ENCODE measurements at regions not wholly inside any gene's neighbourhood (a gene's known extent, or its start where the extent isn't known, plus 50 kb on each side); places are given as distances from the start of the nearest gene placed in this dataset.
"Not testable (repeated sequence)": the region's sequence is repeated elsewhere in the genome, so short reads cannot be mapped to it uniquely, and the experiment has no call there.

DNA sequence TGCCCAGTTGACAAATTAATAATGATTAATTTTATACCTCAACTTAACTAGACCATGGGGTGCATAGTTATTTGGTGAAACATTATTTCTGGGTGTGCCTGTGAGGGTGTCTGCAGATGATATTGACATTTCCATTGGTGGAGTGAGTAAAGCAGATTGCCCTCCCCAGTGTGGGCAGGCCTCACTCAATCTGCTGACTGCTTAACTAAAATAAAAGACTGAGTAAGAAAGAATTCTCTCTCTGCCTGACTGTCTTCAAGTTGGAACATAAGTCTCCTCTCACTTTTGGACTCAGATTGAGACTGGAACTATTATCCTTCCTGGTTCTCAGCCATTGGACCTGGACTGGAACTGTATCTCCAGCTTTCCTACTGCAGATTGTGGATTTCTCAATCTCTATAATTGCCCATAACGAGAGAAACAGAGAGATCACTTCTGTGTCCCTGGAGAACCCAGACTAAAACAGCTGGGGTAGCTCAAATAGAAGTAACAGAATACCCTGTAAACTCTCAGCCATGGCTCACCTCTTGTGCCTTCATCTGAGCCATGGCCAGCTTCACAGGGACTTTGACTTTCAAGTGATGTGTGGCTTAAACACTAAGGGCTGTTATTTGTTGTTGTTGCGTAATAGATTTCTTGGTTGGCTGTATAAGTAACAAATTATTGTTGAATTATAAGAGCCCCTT lies 575.3 kb upstream of the RAB6C start:
- no peaks in the 10 kb centered on the region for H3K4me1 ChIP-seq (ENCODE audit: control insufficient read depth, insufficient read depth, low read length, poor library complexity, severe bottlenecking)
- no peak overlapping the region for H3K27ac ChIP-seq (ENCODE audit: insufficient read depth, low read length, poor library complexity, severe bottlenecking)
- no peak for ATAC-seq (ENCODE audit: low read depth in 2 of 2)
- no peak overlapping the region for H3K4me3 ChIP-seq (ENCODE audit: low read depth, low read length)
- no peaks in the 10 kb centered on the region for H3K4me1 Mint-ChIP-seq
- H3K9me3 Mint-ChIP-seq, result peaks cover 0 to 8% (median 0%) of the 10 kb centered on the region in 7 donors
- no peak overlapping the region for H3K4me3 Mint-ChIP-seq
- H3K27me3 Mint-ChIP-seq, result no peaks in the 10 kb centered on the region
- H3K36me3 ChIP-seq (ENCODE audit: control insufficient read depth, insufficient read depth, low read length), result no peaks in the 10 kb centered on the region
- DNase-seq, result no peak
- no peaks in the 10 kb centered on the region for H3K27me3 ChIP-seq (ENCODE audit: control insufficient read depth, insufficient read depth, low read length)
- no peak overlapping the region for H3K27ac Mint-ChIP-seq
- H3K9me3 ChIP-seq (ENCODE audit: control insufficient read depth in 2 of 2, low read length in 2 of 2), result no peaks in the 10 kb centered on the region
- H3K36me3 Mint-ChIP-seq, result no peaks in the 10 kb centered on the region

DNA sequence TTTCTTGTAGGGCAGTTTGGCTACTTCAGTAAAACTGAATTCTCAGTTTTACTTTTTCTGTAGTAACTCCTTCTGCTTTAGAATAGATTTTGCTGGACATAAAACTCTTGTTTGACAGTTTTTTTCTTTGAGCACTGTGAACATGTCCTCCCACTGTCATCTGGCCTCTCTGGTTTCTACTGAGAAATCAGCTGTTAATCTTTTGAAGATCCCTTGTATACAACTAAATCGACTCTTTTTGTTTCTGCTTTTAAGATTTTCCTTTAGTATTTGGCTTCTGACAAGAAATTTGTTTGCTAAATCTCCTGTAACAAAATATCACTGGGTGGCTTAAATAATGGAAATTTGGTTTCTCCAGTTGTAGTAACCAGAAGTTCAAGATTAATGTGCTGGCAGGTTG lies 570.9 kb upstream of the RAB6C start:
- no peaks in the 10 kb centered on the region for H3K36me3 ChIP-seq (ENCODE audit: control insufficient read depth, insufficient read depth, low read length)
- Mint-ChIP-seq H3K4me1 (no peaks in the 10 kb centered on the region), H3K9me3 (peaks cover 0 to 11% (median 0%) of the 10 kb centered on the region in 7 donors), H3K27ac (no peak overlapping the region), H3K4me3 (no peak overlapping the region), H3K36me3 (no peaks in the 10 kb centered on the region), H3K27me3 (no peaks in the 10 kb centered on the region)
- H3K4me1 ChIP-seq (ENCODE audit: control insufficient read depth, insufficient read depth, low read length, poor library complexity, severe bottlenecking), result no peaks in the 10 kb centered on the region
- no peak for ATAC-seq (ENCODE audit: low read depth in 2 of 2)
- H3K27me3 ChIP-seq (ENCODE audit: control insufficient read depth, insufficient read depth, low read length), result no peaks in the 10 kb centered on the region
- H3K27ac ChIP-seq (ENCODE audit: insufficient read depth, low read length, poor library complexity, severe bottlenecking), result no peak overlapping the region
- no peak overlapping the region for H3K4me3 ChIP-seq (ENCODE audit: low read depth, low read length)
- no peaks in the 10 kb centered on the region for H3K9me3 ChIP-seq (ENCODE audit: control insufficient read depth in 2 of 2, low read length in 2 of 2)
- DNase-seq, result no peak

DNA sequence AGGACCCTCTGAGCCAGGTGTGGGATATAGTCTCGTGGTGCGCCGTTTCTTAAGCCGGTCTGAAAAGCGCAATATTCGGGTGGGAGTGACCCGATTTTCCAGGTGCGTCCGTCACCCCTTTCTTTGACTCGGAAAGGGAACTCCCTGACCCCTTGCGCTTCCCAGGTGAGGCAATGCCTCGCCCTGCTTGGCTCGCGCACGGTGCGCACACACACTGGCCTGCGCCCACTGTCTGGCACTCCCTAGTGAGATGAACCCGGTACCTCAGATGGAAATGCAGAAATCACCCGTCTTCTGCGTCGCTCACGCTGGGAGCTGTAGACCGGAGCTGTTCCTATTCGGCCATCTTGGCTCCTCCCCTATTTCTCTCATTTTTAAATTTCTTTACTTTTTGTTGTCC lies 562.4 kb upstream of the RAB6C start:
- not testable (repeated sequence) for H3K4me1 Mint-ChIP-seq; ATAC-seq (ENCODE audit: low read depth in 2 of 2); H3K9me3 ChIP-seq (ENCODE audit: control insufficient read depth in 2 of 2, low read length in 2 of 2); H3K27me3 Mint-ChIP-seq; H3K4me3 Mint-ChIP-seq; H3K36me3 Mint-ChIP-seq; H3K27me3 ChIP-seq (ENCODE audit: control insufficient read depth, insufficient read depth, low read length); H3K27ac Mint-ChIP-seq; H3K36me3 ChIP-seq (ENCODE audit: control insufficient read depth, insufficient read depth, low read length); DNase-seq; H3K4me3 ChIP-seq (ENCODE audit: low read depth, low read length); H3K27ac ChIP-seq (ENCODE audit: insufficient read depth, low read length, poor library complexity, severe bottlenecking); H3K4me1 ChIP-seq (ENCODE audit: control insufficient read depth, insufficient read depth, low read length, poor library complexity, severe bottlenecking)
- H3K9me3 Mint-ChIP-seq, result peaks cover 0 to 12% (median 0%) of the 10 kb centered on the region in 7 donors

DNA sequence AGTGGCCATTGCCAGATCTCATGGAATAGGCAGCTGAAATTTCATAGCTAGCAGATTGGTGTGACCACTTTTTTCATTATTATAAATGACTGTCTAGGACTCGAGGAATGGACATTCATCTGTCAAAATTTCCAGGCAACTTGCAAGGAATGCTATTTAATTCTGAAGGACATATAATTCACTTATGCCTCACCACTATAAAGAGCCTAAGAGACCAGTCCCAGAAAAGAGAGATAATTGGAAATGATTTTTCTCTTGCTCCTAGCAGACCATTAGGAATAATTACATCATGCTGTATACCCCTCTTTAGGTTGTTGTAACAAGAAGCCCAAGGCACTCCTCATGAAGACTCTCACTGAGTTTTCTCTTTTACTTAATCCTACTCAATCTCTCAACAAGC lies 557.4 kb upstream of the RAB6C start:
- H3K4me3 ChIP-seq (ENCODE audit: low read depth, low read length), result no peak overlapping the region
- no peaks in the 10 kb centered on the region for H3K27me3 ChIP-seq (ENCODE audit: control insufficient read depth, insufficient read depth, low read length)
- H3K27ac Mint-ChIP-seq, result no peak overlapping the region
- no peak for DNase-seq
- ATAC-seq (ENCODE audit: low read depth in 2 of 2), result no peak
- H3K9me3 ChIP-seq (ENCODE audit: control insufficient read depth in 2 of 2, low read length in 2 of 2), result peaks cover 0 to 2% of the 10 kb centered on the region in 2 experiments
- peaks cover 0 to 17% (median 2%) of the 10 kb centered on the region in 7 donors for H3K9me3 Mint-ChIP-seq
- H3K27me3 Mint-ChIP-seq, result no peaks in the 10 kb centered on the region
- no peaks in the 10 kb centered on the region for H3K4me1 Mint-ChIP-seq
- H3K36me3 Mint-ChIP-seq, result no peaks in the 10 kb centered on the region
- no peaks in the 10 kb centered on the region for H3K4me1 ChIP-seq (ENCODE audit: control insufficient read depth, insufficient read depth, low read length, poor library complexity, severe bottlenecking)
- H3K4me3 Mint-ChIP-seq, result no peak overlapping the region
- H3K36me3 ChIP-seq (ENCODE audit: control insufficient read depth, insufficient read depth, low read length), result no peaks in the 10 kb centered on the region
- H3K27ac ChIP-seq (ENCODE audit: insufficient read depth, low read length, poor library complexity, severe bottlenecking), result no peak overlapping the region

DNA sequence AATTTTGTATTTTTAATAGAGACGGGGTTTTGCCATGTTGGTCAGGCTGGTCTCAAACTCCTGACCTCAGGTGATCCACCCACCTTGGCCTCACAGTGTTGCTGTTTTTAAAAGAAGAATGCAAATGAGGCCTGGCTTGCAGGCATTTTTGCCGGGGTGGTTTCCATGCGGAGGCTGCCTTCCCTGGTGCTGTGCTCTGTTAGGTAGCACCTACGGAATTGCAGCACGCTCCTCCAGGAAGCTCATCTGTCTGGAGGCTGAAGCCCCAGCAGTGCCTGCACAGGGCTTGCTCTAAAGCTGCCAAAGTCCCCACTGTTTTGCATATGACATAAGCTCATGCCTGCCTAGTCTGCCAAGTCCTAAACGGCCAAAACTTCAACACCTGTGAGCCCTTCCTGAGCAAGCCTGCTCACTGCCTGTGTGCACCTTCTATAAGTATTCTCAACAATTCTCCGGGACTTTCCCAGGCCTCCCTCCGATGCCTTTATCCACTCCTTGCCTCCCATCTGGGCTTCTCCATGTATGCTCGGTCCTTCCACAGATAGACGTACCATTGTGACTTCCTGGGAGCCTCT lies 551.3 kb upstream of the RAB6C start:
- Mint-ChIP-seq H3K4me1 (no peaks in the 10 kb centered on the region), H3K27me3 (no peaks in the 10 kb centered on the region), H3K27ac (no peak overlapping the region), H3K9me3 (peaks cover 0 to 10% (median 0%) of the 10 kb centered on the region in 7 donors), H3K4me3 (no peak overlapping the region), H3K36me3 (no peaks in the 10 kb centered on the region)
- no peaks in the 10 kb centered on the region for H3K36me3 ChIP-seq (ENCODE audit: control insufficient read depth, insufficient read depth, low read length)
- H3K9me3 ChIP-seq (ENCODE audit: control insufficient read depth in 2 of 2, low read length in 2 of 2), result no peaks in the 10 kb centered on the region
- no peaks in the 10 kb centered on the region for H3K4me1 ChIP-seq (ENCODE audit: control insufficient read depth, insufficient read depth, low read length, poor library complexity, severe bottlenecking)
- DNase-seq, result no peak
- H3K27ac ChIP-seq (ENCODE audit: insufficient read depth, low read length, poor library complexity, severe bottlenecking), result no peak overlapping the region
- ATAC-seq (ENCODE audit: low read depth in 2 of 2), result no peak
- no peaks in the 10 kb centered on the region for H3K27me3 ChIP-seq (ENCODE audit: control insufficient read depth, insufficient read depth, low read length)
- no peak overlapping the region for H3K4me3 ChIP-seq (ENCODE audit: low read depth, low read length)

DNA sequence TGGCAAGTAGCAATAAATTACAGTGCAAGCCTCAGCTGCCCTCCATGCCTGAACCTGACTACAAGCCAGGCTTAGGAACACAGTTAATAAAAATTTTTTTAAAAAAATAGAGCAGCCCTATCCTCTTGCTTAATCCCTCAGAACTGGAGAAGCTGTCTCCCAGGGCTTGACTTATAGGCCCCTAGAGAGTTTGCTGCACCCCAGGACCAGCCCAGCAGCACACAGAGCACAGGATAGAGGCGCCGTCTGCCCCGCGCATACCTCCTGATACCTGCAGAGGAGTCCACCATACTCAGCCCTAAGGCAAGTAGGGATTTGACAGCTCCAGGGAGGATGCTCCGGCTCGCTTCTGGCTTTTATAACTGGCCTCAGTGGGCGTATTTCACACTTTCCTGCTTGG lies 548.6 kb upstream of the RAB6C start:
- H3K4me3 Mint-ChIP-seq, result no peak overlapping the region
- no peaks in the 10 kb centered on the region for H3K4me1 ChIP-seq (ENCODE audit: control insufficient read depth, insufficient read depth, low read length, poor library complexity, severe bottlenecking)
- no peaks in the 10 kb centered on the region for H3K4me1 Mint-ChIP-seq
- DNase-seq (no peak), ATAC-seq (ENCODE audit: low read depth in 2 of 2) (no peak)
- no peak overlapping the region for H3K27ac ChIP-seq (ENCODE audit: insufficient read depth, low read length, poor library complexity, severe bottlenecking)
- H3K4me3 ChIP-seq (ENCODE audit: low read depth, low read length), result no peak overlapping the region
- peaks cover 0 to 10% (median 0%) of the 10 kb centered on the region in 7 donors for H3K9me3 Mint-ChIP-seq
- no peaks in the 10 kb centered on the region for H3K27me3 ChIP-seq (ENCODE audit: control insufficient read depth, insufficient read depth, low read length)
- no peaks in the 10 kb centered on the region for H3K27me3 Mint-ChIP-seq
- H3K36me3 Mint-ChIP-seq, result no peaks in the 10 kb centered on the region
- no peaks in the 10 kb centered on the region for H3K9me3 ChIP-seq (ENCODE audit: control insufficient read depth in 2 of 2, low read length in 2 of 2)
- H3K27ac Mint-ChIP-seq, result no peak overlapping the region
- H3K36me3 ChIP-seq (ENCODE audit: control insufficient read depth, insufficient read depth, low read length), result no peaks in the 10 kb centered on the region

DNA sequence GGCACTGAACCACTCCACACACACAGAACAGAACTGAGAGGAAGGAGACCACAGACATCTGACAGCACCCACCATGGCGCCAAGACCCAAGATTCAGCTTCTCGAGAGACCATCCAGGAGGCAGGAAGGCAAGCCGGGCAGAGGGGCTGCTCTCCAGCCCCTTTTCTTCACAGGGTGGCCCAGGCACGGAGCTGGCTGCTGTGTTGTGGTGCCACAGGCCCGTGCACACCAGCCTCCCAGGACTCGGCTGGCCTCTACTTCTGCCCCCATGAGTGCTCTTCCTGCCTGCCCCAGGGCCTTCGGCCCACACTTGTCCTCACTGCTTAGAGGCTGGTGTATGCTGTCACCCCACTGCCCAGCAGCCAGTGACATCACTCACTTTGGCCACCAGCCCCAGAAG lies 547.6 kb upstream of the RAB6C start:
- no peak for ATAC-seq (ENCODE audit: low read depth in 2 of 2)
- no peaks in the 10 kb centered on the region for H3K36me3 Mint-ChIP-seq

DNA sequence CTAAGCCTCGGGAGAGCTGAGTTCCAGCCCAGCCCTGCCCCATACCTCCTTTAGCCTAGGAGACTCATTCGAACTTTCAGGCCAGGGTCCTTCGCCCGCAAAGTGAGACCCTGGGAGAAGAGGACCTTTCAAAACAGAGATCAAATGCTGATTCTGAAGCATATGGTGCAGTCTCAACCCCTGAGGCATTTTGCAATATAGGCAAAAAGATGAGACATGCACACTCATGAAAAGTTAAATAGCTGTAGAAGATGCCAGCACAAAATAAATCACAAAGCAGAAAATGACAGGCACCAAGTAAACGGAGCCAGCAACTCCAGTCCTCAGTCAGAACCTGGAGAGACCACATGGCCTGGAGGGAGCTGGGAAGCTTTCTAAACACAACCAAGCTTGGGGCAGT lies 542.7 kb upstream of the RAB6C start:
- H3K4me1 ChIP-seq (ENCODE audit: control insufficient read depth, insufficient read depth, low read length, poor library complexity, severe bottlenecking), result no peaks in the 10 kb centered on the region
- no peak overlapping the region for H3K4me3 ChIP-seq (ENCODE audit: low read depth, low read length)
- no peaks in the 10 kb centered on the region for H3K27me3 Mint-ChIP-seq
- ATAC-seq (ENCODE audit: low read depth in 2 of 2), result no peak
- H3K36me3 Mint-ChIP-seq, result no peaks in the 10 kb centered on the region
- DNase-seq, result no peak
- H3K4me1 Mint-ChIP-seq, result no peaks in the 10 kb centered on the region
- H3K27ac Mint-ChIP-seq, result no peak overlapping the region
- H3K4me3 Mint-ChIP-seq, result no peak overlapping the region
- no peaks in the 10 kb centered on the region for H3K27me3 ChIP-seq (ENCODE audit: control insufficient read depth, insufficient read depth, low read length)
- H3K27ac ChIP-seq (ENCODE audit: insufficient read depth, low read length, poor library complexity, severe bottlenecking), result no peak overlapping the region
- H3K9me3 ChIP-seq (ENCODE audit: control insufficient read depth in 2 of 2, low read length in 2 of 2), result no peaks in the 10 kb centered on the region
- no peaks in the 10 kb centered on the region for H3K36me3 ChIP-seq (ENCODE audit: control insufficient read depth, insufficient read depth, low read length)
- peaks cover 0 to 2% (median 0%) of the 10 kb centered on the region in 7 donors for H3K9me3 Mint-ChIP-seq

More for the DNA sequence above, 547.6 kb upstream of the RAB6C start:
- Histone ChIP-seq H3K27ac (ENCODE audit: insufficient read depth, low read length, poor library complexity, severe bottlenecking) (no peak overlapping the region), H3K4me1 (ENCODE audit: control insufficient read depth, insufficient read depth, low read length, poor library complexity, severe bottlenecking) (no peaks in the 10 kb centered on the region), H3K27me3 (ENCODE audit: control insufficient read depth, insufficient read depth, low read length) (no peaks in the 10 kb centered on the region), H3K9me3 (ENCODE audit: control insufficient read depth in 2 of 2, low read length in 2 of 2) (no peaks in the 10 kb centered on the region), H3K36me3 (ENCODE audit: control insufficient read depth, insufficient read depth, low read length) (no peaks in the 10 kb centered on the region), H3K4me3 (ENCODE audit: low read depth, low read length) (no peak overlapping the region)
- peak overlapping the region in 1 of 3 donors; percentile 45 for H3K27ac Mint-ChIP-seq
- H3K27me3 Mint-ChIP-seq, result no peaks in the 10 kb centered on the region
- DNase-seq, result no peak
- H3K4me3 Mint-ChIP-seq, result no peak overlapping the region
- H3K4me1 Mint-ChIP-seq, result no peaks in the 10 kb centered on the region
- peaks cover 0 to 6% (median 0%) of the 10 kb centered on the region in 7 donors for H3K9me3 Mint-ChIP-seq

Measured in CD4-positive, CD25-positive, alpha-beta regulatory T cell (primary cell).